IMR-90 (cell line): ENCODE measurements at regions not wholly inside any gene's neighbourhood (a gene's known extent, or its start where the extent isn't known, plus 50 kb on each side); places are given as distances from the start of the nearest gene placed in this dataset.
"Not testable (repeated sequence)": the region's sequence is repeated elsewhere in the genome, so short reads cannot be mapped to it uniquely, and the experiment has no call there.

Experiments used
- ATAC-seq: fragments of 200-7000 bp; cut with Tn5 transposase; 2 replicates; pipeline ENCODE4 v1.9.1; 2020; ENCODE audit warnings: low read depth, mild to moderate bottlenecking, moderate library complexity
- BruUV-seq: library from RNA; stranded (reverse); fragments of 400-500 nt; replicated peaks from 2 replicates; lab custom pipeline; 2021; lab: Mats Ljungman, UMichigan
- CTCF ChIA-PET: fragments of 300-600 bp; formaldehyde crosslinking; extraction: SDS; loops from one replicate; lab custom pipeline; 2021; ENCODE audit warnings: antibody characterized with exemption; lab: Yijun Ruan, JAX
- POLR2A ChIA-PET: fragments of 300-600 bp; sonication (Branson Sonifier 250); formaldehyde crosslinking; loops from one replicate; lab custom pipeline; 2022; ENCODE audit warnings: antibody characterized with exemption; ENCODE audit not compliant: unreplicated experiment; lab: Charles Lee
- DNase-seq: peaks from one replicate; pipeline ENCODE4 v3.0.0; 2013
- H2AFZ ChIP-seq: replicated peaks from 2 replicates; pipeline ENCODE3; 2013; ENCODE audit warnings: low read length, mild to moderate bottlenecking; ENCODE audit not compliant: poor library complexity
- H2AK5ac ChIP-seq: 2 replicates; pipeline ENCODE4 v1.6.1; 2013; ENCODE audit warnings: low read depth, low read length, inconsistent platforms
- H2AK9ac ChIP-seq: replicated peaks from 2 replicates; pipeline ENCODE3; 2013; ENCODE audit warnings: mild to moderate bottlenecking, low read depth, low read length, moderate library complexity; ENCODE audit not compliant: poor library complexity
- H2BK120ac ChIP-seq: 2 replicates; pipeline ENCODE4 v1.6.1; 2013; ENCODE audit warnings: low read depth, low read length, inconsistent platforms
- H2BK15ac ChIP-seq: 3 replicates; pipeline ENCODE4 v1.6.1; 2013; ENCODE audit warnings: low read depth, low read length, inconsistent platforms
- H2BK20ac ChIP-seq: 2 replicates; pipeline ENCODE4 v1.6.1; 2013; ENCODE audit warnings: low read depth, mild to moderate bottlenecking, inconsistent platforms, low read length, moderate library complexity
- H2BK5ac ChIP-seq: 2 replicates; pipeline ENCODE4 v1.6.1; 2013; ENCODE audit warnings: mild to moderate bottlenecking, low read depth, low read length, inconsistent platforms; ENCODE audit not compliant: poor library complexity, severe bottlenecking
- H3K14ac ChIP-seq: replicated peaks from 2 replicates; pipeline ENCODE4 v1.6.1; 2013; ENCODE audit warnings: low read depth, low read length, inconsistent platforms
- H3K18ac ChIP-seq: 2 replicates; pipeline ENCODE4 v1.6.1; 2013; ENCODE audit warnings: low read depth, low read length, control low read depth
- H3K23ac ChIP-seq: 2 replicates; pipeline ENCODE4 v1.6.1; 2013; ENCODE audit warnings: low read depth, low read length, inconsistent platforms
- H3K27ac ChIP-seq: 2 replicates; pipeline ENCODE4 v1.5.1; 2013; ENCODE audit warnings: mild to moderate bottlenecking, control low read depth, low read length; ENCODE audit not compliant: insufficient read depth
- H3K27me3 ChIP-seq: 2 replicates; pipeline ENCODE4 v1.6.1; 2013; ENCODE audit warnings: low read length; ENCODE audit not compliant: control insufficient read depth, insufficient read depth
- H3K36me3 ChIP-seq: 2 replicates; pipeline ENCODE4 v1.6.1; 2013; ENCODE audit warnings: low read length, mixed read lengths; ENCODE audit not compliant: control insufficient read depth, insufficient read depth
- H3K4ac ChIP-seq: 2 replicates; pipeline ENCODE4 v1.6.1; 2013; ENCODE audit warnings: low read depth, low read length, inconsistent platforms
- H3K4me1 ChIP-seq: 2 replicates; pipeline ENCODE4 v1.6.1; 2013; ENCODE audit warnings: low read length, mixed read lengths; ENCODE audit not compliant: control insufficient read depth, insufficient read depth
- H3K4me2 ChIP-seq: 2 replicates; pipeline ENCODE4 v1.6.1; 2013; ENCODE audit warnings: low read depth, mild to moderate bottlenecking, control low read depth, low read length, moderate library complexity
- H3K4me3 ChIP-seq: 2 replicates; pipeline ENCODE4 v1.5.1; 2013; ENCODE audit warnings: low read depth, mild to moderate bottlenecking, control low read depth, low read length, moderate library complexity; ENCODE audit not compliant: insufficient read depth
- H3K56ac ChIP-seq: 2 replicates; pipeline ENCODE4 v1.6.1; 2013; ENCODE audit warnings: low read length, inconsistent platforms; ENCODE audit not compliant: insufficient read depth; ENCODE audit errors: extremely low read depth
- H3K79me1 ChIP-seq, 2 experiments: 2 replicates each; pipeline ENCODE4 v1.6.1; 2013; ENCODE audit warnings: low read length in 2 of 2, inconsistent platforms in 1 of 2, low read depth in 1 of 2
- H3K9ac ChIP-seq: 2 replicates; pipeline ENCODE4 v1.6.1; 2013; ENCODE audit warnings: low read depth, low read length, control low read depth
- H3K9me1 ChIP-seq: 2 replicates; pipeline ENCODE4 v1.6.1; 2013; ENCODE audit warnings: low read length, inconsistent platforms; ENCODE audit not compliant: insufficient read depth
- H3K9me3 ChIP-seq: 2 replicates; pipeline ENCODE4 v1.6.1; 2013; ENCODE audit warnings: low read length; ENCODE audit not compliant: control insufficient read depth, insufficient read depth
- H4K20me1 ChIP-seq: 2 replicates; pipeline ENCODE4 v1.6.1; 2013; ENCODE audit warnings: low read length, inconsistent platforms; ENCODE audit not compliant: insufficient read depth
- H4K5ac ChIP-seq: 2 replicates; pipeline ENCODE4 v1.6.1; 2013; ENCODE audit warnings: mild to moderate bottlenecking, low read depth, low read length, control low read depth
- H4K8ac ChIP-seq, 2 experiments: 2 replicates each; pipeline ENCODE4 v1.6.1; 2013; ENCODE audit warnings: low read depth in 2 of 2, low read length in 2 of 2, control low read depth in 1 of 2, inconsistent platforms in 1 of 2
- H4K91ac ChIP-seq: 2 replicates; pipeline ENCODE4 v1.6.1; 2013; ENCODE audit warnings: low read depth, low read length, inconsistent platforms; ENCODE audit not compliant: insufficient read depth
- WGBS, 2 experiments: methylation state at CpG; one replicate each; pipeline versions ENCODE4 v1.1.5 to v1.1.7; 2013; ENCODE audit warnings: missing lambda C conversion rate in 2 of 2; ENCODE audit not compliant: insufficient read length in 1 of 2; ENCODE audit errors: extremely low coverage in 2 of 2; 5-methylcytosine and 5-hydroxymethylcytosine counted together
- dilution Hi-C: fragments of 300-500 bp; cut with HindIII; formaldehyde crosslinking; loops from one replicate; pipeline ENCODE4 v1.14.3; 2018; ENCODE audit warnings: low sequenced_read_pairs; ENCODE audit not compliant: unreplicated experiment
- in situ Hi-C: fragments of 300-500 bp; cut with MboI; formaldehyde crosslinking; loops from 3 replicates; pipeline ENCODE4 v1.14.3; 2019; ENCODE audit warnings: low sequenced_read_pairs, inconsistent platforms, mixed read lengths
- intact Hi-C: fragments of 100-400 bp; cut with micrococcal nuclease; formaldehyde crosslinking; loops from 2 replicates; pipeline ENCODE4 v1.10.0; 2022

- H3K27ac ChIP-seq, H3K4me2 ChIP-seq, in situ Hi-C loops, H2AK5ac ChIP-seq, H2BK20ac ChIP-seq, DNase-seq, BruUV-seq, H2BK15ac ChIP-seq, H3K14ac ChIP-seq, intact Hi-C loops, H2AK9ac ChIP-seq, CTCF ChIA-PET, H3K4me3 ChIP-seq, ATAC-seq, H4K8ac ChIP-seq, H3K36me3 ChIP-seq, H4K5ac ChIP-seq, H4K20me1 ChIP-seq, H3K56ac ChIP-seq, H3K9me1 ChIP-seq, H3K18ac ChIP-seq, H3K9ac ChIP-seq, H3K23ac ChIP-seq, POLR2A ChIA-PET, H2AFZ ChIP-seq, dilution Hi-C loops, H3K79me1 ChIP-seq, H3K4ac ChIP-seq, H2BK120ac ChIP-seq, H3K4me1 ChIP-seq, H3K9me3 ChIP-seq, H4K91ac ChIP-seq, H2BK5ac ChIP-seq: not testable (repeated sequence)
- peaks cover 12% of the 10 kb centered on the region for H3K27me3 ChIP-seq
- WGBS, 2 experiments = no CpG with 5 or more reads among the region's 1 CpG
Observed at GRCh38 chr10:34010228-34010627, 675.8 kb upstream of the NRP1 start.
